Liver (tissue), 3 donors: ENCODE measurements at regions not wholly inside any gene's neighbourhood (a gene's known extent, or its start where the extent isn't known, plus 50 kb on each side); places are given as distances from the start of the nearest gene placed in this dataset.

ENCODE experiments used
- EGR1 ChIP-seq, 2 donors: IDR thresholded peaks; 2 replicates each; pipeline ENCODE4 v1.6.1; 2016 to 2018; ENCODE audit warnings: antibody characterized with exemption in 2 of 2, low read depth in 2 of 2
- FOXA1 ChIP-seq: IDR thresholded peaks from 2 replicates; pipeline ENCODE4 v1.6.1; 2016; ENCODE audit warnings: antibody characterized with exemption
- FOXA2 ChIP-seq: IDR thresholded peaks from 2 replicates; pipeline ENCODE4 v1.6.1; 2016; ENCODE audit warnings: antibody characterized with exemption
- GABPA ChIP-seq, 2 donors: IDR thresholded peaks in 1 of 2; conservative IDR thresholded peaks in 1 of 2; 2 replicates each; pipeline ENCODE4 v1.6.1; 2016; ENCODE audit warnings: antibody characterized with exemption in 2 of 2, mild to moderate bottlenecking in 1 of 2, moderate library complexity in 1 of 2
- JUND ChIP-seq, 2 donors: IDR thresholded peaks; 2 replicates each; pipeline ENCODE4 v1.6.1; 2016; ENCODE audit warnings: antibody characterized with exemption in 2 of 2
- RAD21 ChIP-seq, 2 donors: IDR thresholded peaks; 2 replicates each; pipeline ENCODE4 v1.6.1; 2016; ENCODE audit warnings: antibody characterized with exemption in 2 of 2, mild to moderate bottlenecking in 2 of 2
- RXRA ChIP-seq, 2 donors: IDR thresholded peaks; 2 replicates each; pipeline ENCODE4 v1.6.1; 2017 to 2018; ENCODE audit warnings: antibody characterized with exemption in 2 of 2, mild to moderate bottlenecking in 1 of 2
- SP1 ChIP-seq: IDR thresholded peaks from 2 replicates; pipeline ENCODE4 v1.6.1; 2018; ENCODE audit warnings: antibody characterized with exemption, mild to moderate bottlenecking
- TAF1 ChIP-seq: conservative IDR thresholded peaks from 2 replicates; pipeline ENCODE4 v1.6.1; 2016; ENCODE audit warnings: antibody characterized with exemption, mild to moderate bottlenecking
- YY1 ChIP-seq: IDR thresholded peaks from 2 replicates; pipeline ENCODE4 v1.6.1; 2016; ENCODE audit warnings: antibody characterized with exemption, mild to moderate bottlenecking
- TF ChIP-seq, protein P1 (sequence below): fragments of 150-350 bp; IDR thresholded peaks from 2 replicates; pipeline ENCODE4 v1.5.1; 2017; ENCODE audit warnings: improper control_type of control experiment, low read depth, low read length; ENCODE audit not compliant: missing input control
- TF ChIP-seq, protein P2 (sequence below): IDR thresholded peaks from 2 replicates; pipeline ENCODE4 v1.6.1; 2016; ENCODE audit warnings: antibody characterized with exemption, mild to moderate bottlenecking
- TF ChIP-seq, protein P3 (sequence below): IDR thresholded peaks from 2 replicates; pipeline ENCODE4 v1.6.1; 2016; ENCODE audit warnings: antibody characterized with exemption
- TF ChIP-seq, protein P4 (sequence below): IDR thresholded peaks from 2 replicates; pipeline ENCODE4 v1.6.1; 2016; ENCODE audit warnings: antibody characterized with exemption
- donor health status: healthy.
- donor health status: healthy.

DNA sequence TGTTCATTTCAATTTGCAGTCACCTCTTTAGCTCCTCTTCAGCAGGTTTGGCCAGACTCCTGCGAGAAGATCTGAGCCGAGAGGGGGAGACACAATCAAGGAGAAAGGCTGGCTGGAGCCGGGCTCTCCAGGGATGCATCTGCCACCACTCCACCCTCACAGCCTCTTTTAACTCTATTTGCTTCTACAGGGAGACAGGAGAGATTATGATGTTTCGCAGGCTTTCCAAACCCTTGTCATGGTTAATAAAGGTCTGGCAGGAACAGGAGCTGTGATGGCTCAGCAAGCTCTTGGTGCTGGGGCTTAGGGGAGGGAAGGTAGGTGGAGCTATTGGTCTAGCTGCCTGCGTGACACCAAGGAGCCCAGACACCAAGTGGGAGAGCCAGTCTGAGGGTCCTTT lies 448.1 kb upstream of the PODXL start:
- TF ChIP-seq GABPA (IDR thresholded peaks at IDR 0.05 in 1 of 2, conservative IDR thresholded peaks at IDR 0.05 in 1 of 2) = no peak
- TF ChIP-seq, protein P1, sequence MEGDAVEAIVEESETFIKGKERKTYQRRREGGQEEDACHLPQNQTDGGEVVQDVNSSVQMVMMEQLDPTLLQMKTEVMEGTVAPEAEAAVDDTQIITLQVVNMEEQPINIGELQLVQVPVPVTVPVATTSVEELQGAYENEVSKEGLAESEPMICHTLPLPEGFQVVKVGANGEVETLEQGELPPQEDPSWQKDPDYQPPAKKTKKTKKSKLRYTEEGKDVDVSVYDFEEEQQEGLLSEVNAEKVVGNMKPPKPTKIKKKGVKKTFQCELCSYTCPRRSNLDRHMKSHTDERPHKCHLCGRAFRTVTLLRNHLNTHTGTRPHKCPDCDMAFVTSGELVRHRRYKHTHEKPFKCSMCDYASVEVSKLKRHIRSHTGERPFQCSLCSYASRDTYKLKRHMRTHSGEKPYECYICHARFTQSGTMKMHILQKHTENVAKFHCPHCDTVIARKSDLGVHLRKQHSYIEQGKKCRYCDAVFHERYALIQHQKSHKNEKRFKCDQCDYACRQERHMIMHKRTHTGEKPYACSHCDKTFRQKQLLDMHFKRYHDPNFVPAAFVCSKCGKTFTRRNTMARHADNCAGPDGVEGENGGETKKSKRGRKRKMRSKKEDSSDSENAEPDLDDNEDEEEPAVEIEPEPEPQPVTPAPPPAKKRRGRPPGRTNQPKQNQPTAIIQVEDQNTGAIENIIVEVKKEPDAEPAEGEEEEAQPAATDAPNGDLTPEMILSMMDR = no peak
- no peak for TF ChIP-seq YY1
- no peak for TF ChIP-seq RXRA (IDR thresholded peaks at IDR 0.05)
- TF ChIP-seq, protein P2, sequence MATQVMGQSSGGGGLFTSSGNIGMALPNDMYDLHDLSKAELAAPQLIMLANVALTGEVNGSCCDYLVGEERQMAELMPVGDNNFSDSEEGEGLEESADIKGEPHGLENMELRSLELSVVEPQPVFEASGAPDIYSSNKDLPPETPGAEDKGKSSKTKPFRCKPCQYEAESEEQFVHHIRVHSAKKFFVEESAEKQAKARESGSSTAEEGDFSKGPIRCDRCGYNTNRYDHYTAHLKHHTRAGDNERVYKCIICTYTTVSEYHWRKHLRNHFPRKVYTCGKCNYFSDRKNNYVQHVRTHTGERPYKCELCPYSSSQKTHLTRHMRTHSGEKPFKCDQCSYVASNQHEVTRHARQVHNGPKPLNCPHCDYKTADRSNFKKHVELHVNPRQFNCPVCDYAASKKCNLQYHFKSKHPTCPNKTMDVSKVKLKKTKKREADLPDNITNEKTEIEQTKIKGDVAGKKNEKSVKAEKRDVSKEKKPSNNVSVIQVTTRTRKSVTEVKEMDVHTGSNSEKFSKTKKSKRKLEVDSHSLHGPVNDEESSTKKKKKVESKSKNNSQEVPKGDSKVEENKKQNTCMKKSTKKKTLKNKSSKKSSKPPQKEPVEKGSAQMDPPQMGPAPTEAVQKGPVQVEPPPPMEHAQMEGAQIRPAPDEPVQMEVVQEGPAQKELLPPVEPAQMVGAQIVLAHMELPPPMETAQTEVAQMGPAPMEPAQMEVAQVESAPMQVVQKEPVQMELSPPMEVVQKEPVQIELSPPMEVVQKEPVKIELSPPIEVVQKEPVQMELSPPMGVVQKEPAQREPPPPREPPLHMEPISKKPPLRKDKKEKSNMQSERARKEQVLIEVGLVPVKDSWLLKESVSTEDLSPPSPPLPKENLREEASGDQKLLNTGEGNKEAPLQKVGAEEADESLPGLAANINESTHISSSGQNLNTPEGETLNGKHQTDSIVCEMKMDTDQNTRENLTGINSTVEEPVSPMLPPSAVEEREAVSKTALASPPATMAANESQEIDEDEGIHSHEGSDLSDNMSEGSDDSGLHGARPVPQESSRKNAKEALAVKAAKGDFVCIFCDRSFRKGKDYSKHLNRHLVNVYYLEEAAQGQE = no peak
- no peak for TF ChIP-seq RAD21 (IDR thresholded peaks at IDR 0.05)
- no peak for TF ChIP-seq FOXA1
- TF ChIP-seq TAF1 = no peak
- TF ChIP-seq FOXA2 = no peak
- TF ChIP-seq JUND (IDR thresholded peaks at IDR 0.05) = no peak
- no peak for TF ChIP-seq SP1
- TF ChIP-seq, protein P3, sequence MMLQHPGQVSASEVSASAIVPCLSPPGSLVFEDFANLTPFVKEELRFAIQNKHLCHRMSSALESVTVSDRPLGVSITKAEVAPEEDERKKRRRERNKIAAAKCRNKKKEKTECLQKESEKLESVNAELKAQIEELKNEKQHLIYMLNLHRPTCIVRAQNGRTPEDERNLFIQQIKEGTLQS = no peak
- TF ChIP-seq, protein P4, sequence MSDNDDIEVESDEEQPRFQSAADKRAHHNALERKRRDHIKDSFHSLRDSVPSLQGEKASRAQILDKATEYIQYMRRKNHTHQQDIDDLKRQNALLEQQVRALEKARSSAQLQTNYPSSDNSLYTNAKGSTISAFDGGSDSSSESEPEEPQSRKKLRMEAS = no peak
- TF ChIP-seq EGR1 (IDR thresholded peaks at IDR 0.05; ENCODE audit: low read depth in 2 of 2) = no peak
